ENCODE measurements at regions not wholly inside any gene's neighbourhood (a gene's known extent, or its start where the extent isn't known, plus 50 kb on each side); places are given as distances from the start of the nearest gene placed in this dataset.

DNA sequence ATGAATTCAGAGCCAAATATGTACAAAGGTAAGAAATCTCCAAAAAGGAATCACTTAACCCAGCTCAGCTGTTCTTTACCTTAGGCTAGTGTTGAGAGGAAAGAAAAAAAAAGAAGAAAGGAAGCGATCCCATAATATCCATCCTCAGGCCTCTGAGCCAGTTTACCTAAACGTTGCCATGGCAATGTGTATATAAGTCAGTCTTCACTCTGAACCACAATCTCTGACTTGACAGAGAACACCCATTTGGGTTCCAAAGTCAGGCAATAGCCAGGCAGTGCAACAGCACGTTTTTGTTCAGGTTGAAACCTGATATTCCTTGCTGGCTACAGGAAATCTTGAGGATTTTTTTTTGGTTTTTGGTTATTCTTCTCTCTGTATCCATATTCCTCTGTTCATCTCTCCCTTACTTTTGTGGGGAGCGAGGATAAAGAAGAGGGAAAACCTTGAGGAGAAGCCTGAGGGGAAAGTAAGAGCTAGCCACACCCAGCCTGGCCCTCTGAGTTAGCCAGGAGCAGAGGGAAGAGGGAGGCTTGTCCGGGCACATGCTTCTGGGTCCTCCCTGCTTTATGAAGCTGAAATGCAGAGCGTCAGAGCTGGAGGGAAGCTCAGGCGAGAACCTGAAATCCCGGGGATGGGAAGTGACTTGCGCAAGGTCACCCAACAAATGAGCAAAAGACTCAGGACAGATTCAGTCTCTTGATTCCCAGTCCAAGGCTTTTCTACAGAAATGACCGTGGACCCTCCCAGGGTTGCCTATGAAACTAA lies 152.7 kb downstream of the SOX9 start:
- TF ChIP-seq, protein P1, sequence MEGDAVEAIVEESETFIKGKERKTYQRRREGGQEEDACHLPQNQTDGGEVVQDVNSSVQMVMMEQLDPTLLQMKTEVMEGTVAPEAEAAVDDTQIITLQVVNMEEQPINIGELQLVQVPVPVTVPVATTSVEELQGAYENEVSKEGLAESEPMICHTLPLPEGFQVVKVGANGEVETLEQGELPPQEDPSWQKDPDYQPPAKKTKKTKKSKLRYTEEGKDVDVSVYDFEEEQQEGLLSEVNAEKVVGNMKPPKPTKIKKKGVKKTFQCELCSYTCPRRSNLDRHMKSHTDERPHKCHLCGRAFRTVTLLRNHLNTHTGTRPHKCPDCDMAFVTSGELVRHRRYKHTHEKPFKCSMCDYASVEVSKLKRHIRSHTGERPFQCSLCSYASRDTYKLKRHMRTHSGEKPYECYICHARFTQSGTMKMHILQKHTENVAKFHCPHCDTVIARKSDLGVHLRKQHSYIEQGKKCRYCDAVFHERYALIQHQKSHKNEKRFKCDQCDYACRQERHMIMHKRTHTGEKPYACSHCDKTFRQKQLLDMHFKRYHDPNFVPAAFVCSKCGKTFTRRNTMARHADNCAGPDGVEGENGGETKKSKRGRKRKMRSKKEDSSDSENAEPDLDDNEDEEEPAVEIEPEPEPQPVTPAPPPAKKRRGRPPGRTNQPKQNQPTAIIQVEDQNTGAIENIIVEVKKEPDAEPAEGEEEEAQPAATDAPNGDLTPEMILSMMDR (IDR thresholded peaks at IDR 0.05) = no peak
- DNase-seq (ENCODE audit: low spot score) = no peak
- no peak for ATAC-seq (ENCODE audit: low FRiP score)

DNA sequence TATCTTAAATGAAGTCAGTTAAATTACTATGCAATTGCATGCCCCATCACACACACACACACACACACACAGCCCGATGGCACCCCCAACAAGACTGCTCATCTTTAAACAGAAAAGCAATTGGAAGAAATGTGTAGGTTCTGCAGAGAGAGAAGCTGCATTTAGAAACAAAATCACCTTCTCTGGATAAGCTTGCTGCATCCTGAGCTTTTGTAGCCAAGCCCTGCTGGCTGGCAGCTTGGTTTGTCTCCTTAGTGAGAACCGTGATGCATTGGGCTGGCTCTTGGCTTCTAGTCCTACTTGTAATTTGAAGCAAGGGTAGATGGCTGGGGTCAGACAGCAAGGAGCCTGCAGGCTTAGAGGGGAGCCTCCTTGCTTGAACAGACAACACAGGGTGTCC lies 153.8 kb downstream of the SOX9 start:
- DNase-seq (ENCODE audit: low spot score) (no peak), ATAC-seq (ENCODE audit: low FRiP score) (no peak)
- TF ChIP-seq, protein P1 (IDR thresholded peaks at IDR 0.05) = no peak

DNA sequence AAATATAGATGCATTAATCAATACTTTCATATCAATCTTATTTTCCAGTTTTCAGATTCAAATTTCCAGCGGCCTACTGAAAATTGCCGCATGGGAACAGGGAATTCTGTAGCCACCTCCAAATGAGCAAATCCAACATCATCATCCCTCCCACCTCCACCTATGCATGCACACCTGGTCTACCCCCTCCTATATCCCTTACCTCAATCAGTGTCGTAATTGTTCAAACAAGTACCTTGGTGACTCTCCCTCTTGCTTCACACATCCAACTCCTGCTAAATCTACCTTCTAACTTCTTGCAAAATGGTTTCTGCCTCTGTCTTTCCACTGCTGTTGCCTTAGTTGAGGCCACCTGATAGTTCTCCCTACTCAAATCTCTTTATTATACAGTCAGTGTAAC lies 160.1 kb downstream of the SOX9 start:
- TF ChIP-seq, protein P1 (IDR thresholded peaks at IDR 0.05) = no peak
- DNase-seq (ENCODE audit: low spot score) (no peak), ATAC-seq (ENCODE audit: low FRiP score) (no peak)

DNA sequence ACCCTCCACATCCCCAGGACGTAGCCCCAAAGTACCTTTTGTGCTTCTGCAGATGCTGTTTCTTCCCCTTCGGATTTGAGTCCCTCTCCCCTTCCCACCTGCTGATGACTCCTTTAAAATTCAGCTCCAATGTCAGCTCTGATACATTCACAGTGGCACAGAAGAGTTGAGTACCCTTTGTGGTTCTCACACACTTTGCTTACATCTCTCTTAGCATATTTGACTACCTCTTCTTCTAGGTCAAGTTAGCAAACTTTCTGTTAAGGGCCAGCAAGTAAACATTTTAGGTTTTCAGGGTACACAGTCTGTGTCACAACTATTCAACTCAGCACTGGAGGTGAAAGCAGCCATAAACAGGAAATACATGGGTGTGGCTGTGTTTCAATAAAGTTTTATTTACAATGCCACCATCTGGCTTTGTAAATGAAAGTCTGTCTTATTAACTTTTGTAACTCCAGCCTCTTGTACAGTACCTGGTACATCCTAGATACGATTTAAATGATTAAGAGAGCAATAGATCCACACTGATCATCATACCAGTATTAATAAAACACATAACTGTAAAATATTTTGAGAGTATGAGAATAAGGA lies 161.7 kb downstream of the SOX9 start:
- DNase-seq (ENCODE audit: low spot score) (no peak), ATAC-seq (ENCODE audit: low FRiP score) (no peak)
- TF ChIP-seq, protein P1 (IDR thresholded peaks at IDR 0.05) = no peak

DNA sequence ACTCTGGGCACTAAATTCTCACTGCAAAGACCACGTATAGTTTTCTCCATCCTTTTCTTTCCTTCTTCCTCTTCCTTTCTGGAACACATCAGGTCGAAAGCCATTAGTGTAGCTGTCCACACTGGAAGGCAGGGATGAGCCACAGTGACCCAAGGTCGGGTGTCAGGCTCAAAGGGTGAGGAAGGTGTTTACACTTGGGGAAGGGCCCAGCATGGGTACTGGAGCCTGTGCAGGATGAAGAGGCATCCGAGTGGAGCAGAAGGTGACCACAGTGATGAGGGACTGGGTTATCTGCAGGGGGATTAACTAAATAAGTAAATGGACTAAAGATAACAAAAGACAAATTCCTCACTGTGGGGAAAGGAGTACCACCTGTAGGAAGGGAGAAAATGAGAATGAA lies 164.0 kb downstream of the SOX9 start:
- ATAC-seq (ENCODE audit: low FRiP score) = no peak
- DNase-seq (ENCODE audit: low spot score) = no peak
- TF ChIP-seq, protein P1 (IDR thresholded peaks at IDR 0.05) = no peak

DNA sequence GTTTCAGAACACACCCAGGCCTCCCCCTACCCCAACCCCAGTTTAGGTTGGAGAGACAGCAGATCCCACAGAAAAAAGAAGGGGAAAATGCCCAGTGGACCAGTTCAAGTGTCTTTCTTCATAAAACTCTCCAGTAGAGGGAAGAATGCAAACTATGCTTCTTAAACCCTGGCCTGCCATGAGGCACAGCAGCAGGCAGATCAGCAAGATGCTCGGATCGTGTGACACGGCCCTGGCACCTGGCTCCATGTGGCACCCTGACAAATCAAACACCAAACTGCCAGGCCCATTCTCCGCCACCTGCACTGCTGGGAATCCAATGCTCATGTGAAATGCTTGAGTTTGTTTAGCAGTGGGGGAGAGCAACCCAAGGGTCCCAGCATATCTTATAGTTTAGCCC lies 166.8 kb downstream of the SOX9 start:
- ATAC-seq (ENCODE audit: low FRiP score) (no peak), DNase-seq (ENCODE audit: low spot score) (no peak)
- TF ChIP-seq, protein P1 (IDR thresholded peaks at IDR 0.05) = no peak

DNA sequence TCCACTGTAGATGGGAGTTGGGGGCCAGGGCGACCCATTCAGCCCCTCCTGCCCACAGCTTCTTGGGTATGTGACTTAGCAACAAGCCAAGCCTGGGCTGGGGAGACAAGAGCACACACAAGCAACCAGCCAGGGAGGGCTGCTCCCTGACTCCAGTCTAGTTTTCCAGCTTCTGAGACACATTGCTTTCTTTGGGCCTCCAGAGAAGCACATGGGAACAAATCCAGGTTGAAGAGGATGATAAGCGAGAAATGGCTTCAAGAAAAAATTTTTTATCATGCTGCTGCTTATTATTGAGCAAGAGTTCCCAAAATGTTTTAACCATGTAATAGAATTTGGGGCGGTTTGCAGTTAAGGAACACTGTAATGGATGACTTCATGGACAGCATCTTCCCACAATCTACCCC lies 173.7 kb downstream of the SOX9 start:
- ATAC-seq (ENCODE audit: low FRiP score) = no peak

More for the DNA sequence above, 173.7 kb downstream of the SOX9 start:
- TF ChIP-seq, protein P1 (IDR thresholded peaks at IDR 0.05) = no peak
- DNase-seq (ENCODE audit: low spot score) = no peak
